ENCODE measurements at regions not wholly inside any gene's neighbourhood (a gene's known extent, or its start where the extent isn't known, plus 50 kb on each side); places are given as distances from the start of the nearest gene placed in this dataset.

- POLR2A ChIA-PET (ENCODE audit: partially characterized antibody) = no interaction called here
- H3K79me1 ChIP-seq (ENCODE audit: low read depth, low read length) = no peaks in the 10 kb centered on the region
- no peak overlapping the region for H3K14ac ChIP-seq (ENCODE audit: insufficient read length)
- no peak overlapping the region for H2BK12ac ChIP-seq (ENCODE audit: low read depth, low read length)
- no peak overlapping the region for H3K23ac ChIP-seq (ENCODE audit: insufficient read length)
- H2BK20ac ChIP-seq (ENCODE audit: low read length) = no peak overlapping the region
- H2BK15ac ChIP-seq (ENCODE audit: low read length) = no peak overlapping the region
- H3K56ac ChIP-seq (replicated peaks; ENCODE audit: insufficient read length, low read depth, low read length) = no peak overlapping the region
- no peak overlapping the region for H4K5ac ChIP-seq (ENCODE audit: insufficient read length, low read depth, low read length)
- no peak overlapping the region for H3K18ac ChIP-seq (ENCODE audit: extremely low read depth, low read length)
- no peaks in the 10 kb centered on the region for H3K23me2 ChIP-seq (ENCODE audit: low read depth, low read length)
- no peak overlapping the region for H4K91ac ChIP-seq (replicated peaks; ENCODE audit: insufficient read length, low read length)
- H3K4me1 ChIP-seq (replicated peaks in 1 of 4; ENCODE audit: control insufficient read depth in 3 of 4, insufficient read depth in 4 of 4, low read length in 3 of 4) = peaks cover 0 to 5% (median 3%) of the 10 kb centered on the region in 4 experiments; a peak in 5 of 7 replicates
- no peak overlapping the region for H3K27ac ChIP-seq (ENCODE audit: low read depth, low read length)
- TF ChIP-seq TBP (IDR thresholded peaks at IDR 0.05; ENCODE audit: low read depth, low read length) = no peak
- no peak for TF ChIP-seq SAP30 (IDR thresholded peaks at IDR 0.05; ENCODE audit: insufficient read depth, insufficient replicate concordance, low read length)
- TF ChIP-seq BACH1 (IDR thresholded peaks at IDR 0.05; ENCODE audit: low read length) = no peak
- no peak overlapping the region; the same call in 1 of the 2 replicates for H2BK5ac ChIP-seq (ENCODE audit: low read depth, low read length)
- H3K36me3 ChIP-seq (ENCODE audit: control insufficient read depth in 2 of 4, insufficient read depth in 4 of 4, low read length in 3 of 4) = peaks cover 0 to 15% (median 8%) of the 10 kb centered on the region in 4 experiments; a peak in 5 of 8 replicates
- DNase-seq (ENCODE audit: low read depth in 1 of 2, low spot score in 2 of 2) (no peak), FAIRE-seq (no peak)
- peaks cover 0 to 2% of the 10 kb centered on the region in 2 experiments for H4K20me1 ChIP-seq (replicated peaks in 1 of 2; ENCODE audit: control insufficient read depth in 1 of 2, insufficient read depth in 2 of 2, low read length in 2 of 2)
- no peak overlapping the region for H3K4me3 ChIP-seq (ENCODE audit: extremely low read depth in 1 of 4, insufficient read depth in 2 of 4, low read depth in 3 of 4, low read length in 4 of 4)
- no peaks in the 10 kb centered on the region for H3K9me3 ChIP-seq (ENCODE audit: insufficient read depth in 2 of 2, low read depth in 1 of 2, low read length in 1 of 2)
- H4K8ac ChIP-seq (ENCODE audit: extremely low read depth, insufficient read depth, low read length) = no peak overlapping the region
- H3K79me2 ChIP-seq (ENCODE audit: control insufficient read depth in 1 of 2, insufficient read depth in 2 of 2, low read length in 2 of 2) = no peaks in the 10 kb centered on the region
- no peaks in the 10 kb centered on the region for H3K27me3 ChIP-seq (replicated peaks in 1 of 4; ENCODE audit: control insufficient read depth in 3 of 4, extremely low read depth in 1 of 4, insufficient read depth in 3 of 4, low read length in 3 of 4)
- H3K9ac ChIP-seq (replicated peaks in 1 of 4; ENCODE audit: extremely low read depth in 1 of 4, low read depth in 3 of 4, low read length in 3 of 4) = no peak overlapping the region
- 78% methylated on average over 4 of the region's 4 CpGs; no CpG with 5 or more reads in 1 of the 2 experiments for WGBS, 2 experiments (ENCODE audit: extremely low coverage in 1 of 2, insufficient coverage in 1 of 2, insufficient read length in 1 of 2, insufficient replicate concordance in 2 of 2, low coverage in 1 of 2, low lambda C conversion rate in 2 of 2, missing lambda C conversion rate in 1 of 2)
- no peak overlapping the region for H2AFZ ChIP-seq (ENCODE audit: low read length)
- H2BK120ac ChIP-seq (replicated peaks; ENCODE audit: low read depth, low read length) = no peak overlapping the region
- CTCF ChIA-PET (ENCODE audit: partially characterized antibody) = interaction anchor here (0.7 to 3.0 kb wide), 4 partner anchors 14 to 167 kb away, joined by 3 to 10 read pairs (median 3); no protein-coding TSS in a partner anchor
- no peak overlapping the region for H3K4me2 ChIP-seq (ENCODE audit: insufficient read depth in 1 of 2, low read depth in 2 of 2, low read length in 2 of 2)
- H3K4ac ChIP-seq (replicated peaks; ENCODE audit: insufficient read length, low read depth, low read length) = no peak overlapping the region
- no peak overlapping the region for H2AK5ac ChIP-seq (ENCODE audit: low read depth, low read length)
Observed at GRCh38 chr9:713091-713490, 128.4 kb upstream of the DMRT1 start.

Measured in H1 (cell line).